Epithelial cell of proximal tubule (primary cell): ENCODE measurements at regions not wholly inside any gene's neighbourhood (a gene's known extent, or its start where the extent isn't known, plus 50 kb on each side); places are given as distances from the start of the nearest gene placed in this dataset.

Experiments used
- DNase-seq: peaks from one replicate; pipeline ENCODE4 v3.0.0-alpha.2; 2011; ENCODE audit warnings: low read depth
- H3K4me3 ChIP-seq: 2 replicates; pipeline ENCODE4 v1.5.1; 2011; ENCODE audit warnings: low read depth, mild to moderate bottlenecking, low read length
- CTCF ChIP-seq: conservative IDR thresholded peaks from 2 replicates; pipeline ENCODE4 v1.5.1; 2012; ENCODE audit warnings: low read depth, mild to moderate bottlenecking, low read length

- H3K4me3 ChIP-seq, result no peak overlapping the region
- peak; percentile 25 for TF ChIP-seq CTCF
- DNase-seq, result no peak
These were observed 263.8 kb upstream of the PABPC4L start for GRCh38 chr4:134465417-134465816.

GRCh38 chr4:134463771-134464170, 262.2 kb upstream of the PABPC4L start:
- no peak overlapping the region for H3K4me3 ChIP-seq
- no peak for TF ChIP-seq CTCF
- no peak for DNase-seq

- H3K4me3 ChIP-seq, result no peak overlapping the region
- no peak for TF ChIP-seq CTCF
- DNase-seq, result no peak
These were observed 225.2 kb upstream of the PABPC4L start for GRCh38 chr4:134426821-134427220.

GRCh38 chr4:134425756-134426155, 224.2 kb upstream of the PABPC4L start:
- DNase-seq, result no peak
- no peak for TF ChIP-seq CTCF
- H3K4me3 ChIP-seq, result no peak overlapping the region

GRCh38 chr4:134422776-134423175, 221.2 kb upstream of the PABPC4L start:
- H3K4me3 ChIP-seq, result no peak overlapping the region
- no peak for TF ChIP-seq CTCF
- no peak for DNase-seq

- no peak for TF ChIP-seq CTCF
- H3K4me3 ChIP-seq, result no peak overlapping the region
- no peak for DNase-seq
These were observed 220.1 kb upstream of the PABPC4L start for GRCh38 chr4:134421734-134422133.

- no peak overlapping the region for H3K4me3 ChIP-seq
- DNase-seq, result no peak
- TF ChIP-seq CTCF, result no peak
These were observed 207.3 kb upstream of the PABPC4L start for GRCh38 chr4:134408897-134409296.
